Natural killer cell treated with Interleukin-12 subunit alpha and Interleukin-12 subunit beta and Interleukin-15 and Interleukin-18, amount 100 ng/mL, for 72 hours (primary cell): ENCODE measurements at regions not wholly inside any gene's neighbourhood (a gene's known extent, or its start where the extent isn't known, plus 50 kb on each side); places are given as distances from the start of the nearest gene placed in this dataset.
"Not testable (repeated sequence)": the region's sequence is repeated elsewhere in the genome, so short reads cannot be mapped to it uniquely, and the experiment has no call there.

Experiments used
- ATAC-seq, 2 donors: fragments of 150-1000 bp; cut with Tn5 transposase in 1 of 2; sonication (Bioruptor Pico), chemical (Tn5 transposase) in 1 of 2; 2 replicates each; pipeline ENCODE4 v1.10.0; 2021
- DNase-seq: peaks from one replicate; pipeline ENCODE4 v3.0.0; 2022; ENCODE audit warnings: low spot score
- H3K27ac Mint-ChIP-seq, 2 donors: 1 replicate in 1 of 2; 2 replicates in 1 of 2; pipeline ENCODE4 v1.8.0; 2022; ENCODE audit warnings: mixed read lengths in 2 of 2, mild to moderate bottlenecking in 1 of 2, moderate library complexity in 1 of 2
- H3K27me3 Mint-ChIP-seq, 2 donors: 1 replicate in 1 of 2; 2 replicates in 1 of 2; pipeline ENCODE4 v1.8.0; 2022; ENCODE audit warnings: mixed read lengths in 2 of 2
- H3K36me3 Mint-ChIP-seq: one replicate; pipeline ENCODE4 v1.8.0; 2022; ENCODE audit warnings: mixed read lengths
- H3K4me1 Mint-ChIP-seq, 2 donors: 1 replicate in 1 of 2; 2 replicates in 1 of 2; pipeline ENCODE4 v1.8.0; 2022; ENCODE audit warnings: low read depth in 2 of 2, mixed read lengths in 2 of 2, mild to moderate bottlenecking in 1 of 2
- H3K4me3 Mint-ChIP-seq: one replicate; pipeline ENCODE4 v1.8.0; 2022; ENCODE audit warnings: mixed read lengths
- H3K9me3 Mint-ChIP-seq: 2 replicates; pipeline ENCODE4 v1.8.0; 2022; ENCODE audit warnings: mixed read lengths

DNA sequence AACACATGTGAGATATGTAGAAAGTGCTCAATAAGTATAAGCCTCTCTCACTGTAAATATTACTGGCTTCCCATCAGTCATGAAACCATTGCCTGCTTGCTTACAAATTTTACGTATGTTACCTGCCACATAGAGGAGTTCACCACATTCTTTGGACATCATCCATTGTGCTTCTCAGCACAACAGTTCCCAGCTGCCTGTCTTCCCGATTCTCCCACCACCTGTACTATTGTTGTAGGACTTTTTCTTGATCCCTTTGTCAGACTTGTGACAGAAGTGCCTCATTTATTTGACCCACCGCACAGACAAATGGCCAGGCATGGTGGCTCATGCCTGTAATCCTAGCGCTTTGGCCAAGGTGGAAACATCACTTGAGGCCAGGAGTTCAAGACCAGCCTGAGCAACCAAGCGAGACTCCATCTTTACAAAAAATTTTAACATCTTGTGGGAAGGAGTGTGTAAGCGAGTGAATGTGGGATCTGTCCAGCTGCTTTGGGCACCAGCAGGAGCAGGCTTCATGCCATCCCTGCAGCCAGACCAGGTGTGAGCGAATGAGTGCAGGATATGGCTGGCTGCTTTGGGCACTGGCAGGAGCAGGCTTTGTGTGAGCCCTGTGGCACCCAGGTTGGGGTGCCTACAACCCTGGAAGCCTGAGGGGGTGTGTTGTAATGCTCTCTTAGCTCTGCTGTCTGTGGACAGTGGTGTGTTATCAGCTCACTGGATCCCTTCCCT, 139.9 kb upstream of the ELL2 start:
- peaks cover 6% of the 10 kb centered on the region for H3K36me3 Mint-ChIP-seq
- no peak overlapping the region for H3K4me3 Mint-ChIP-seq
- no peaks in the 10 kb centered on the region for H3K4me1 Mint-ChIP-seq
- no peak overlapping the region for H3K27ac Mint-ChIP-seq
- ATAC-seq, result no peak
- no peaks in the 10 kb centered on the region for H3K9me3 Mint-ChIP-seq
- peaks cover 0 to 7% of the 10 kb centered on the region in 2 donors for H3K27me3 Mint-ChIP-seq
- DNase-seq, result no peak

DNA sequence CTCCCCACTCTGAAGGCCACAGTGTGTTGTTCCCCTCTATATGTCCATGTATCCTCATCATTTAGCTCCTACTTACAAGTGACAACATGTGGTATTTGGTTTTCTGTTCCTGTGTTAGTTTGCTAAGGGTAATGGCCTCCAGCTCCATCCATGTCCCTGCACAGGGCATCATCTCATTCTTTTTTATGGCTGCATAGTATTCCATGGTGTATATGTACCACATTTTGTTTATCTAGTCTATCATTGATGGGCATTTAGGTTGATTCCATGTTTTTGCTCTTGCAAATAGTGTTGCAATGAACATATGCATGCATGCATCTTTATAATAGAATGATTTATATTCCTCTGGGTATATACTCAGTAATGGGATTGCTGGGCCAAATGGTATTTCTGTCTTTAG, 135.8 kb upstream of the ELL2 start:
- H3K36me3 Mint-ChIP-seq, H3K9me3 Mint-ChIP-seq, DNase-seq, H3K4me3 Mint-ChIP-seq, H3K27me3 Mint-ChIP-seq, H3K4me1 Mint-ChIP-seq, ATAC-seq, H3K27ac Mint-ChIP-seq: not testable (repeated sequence)

DNA sequence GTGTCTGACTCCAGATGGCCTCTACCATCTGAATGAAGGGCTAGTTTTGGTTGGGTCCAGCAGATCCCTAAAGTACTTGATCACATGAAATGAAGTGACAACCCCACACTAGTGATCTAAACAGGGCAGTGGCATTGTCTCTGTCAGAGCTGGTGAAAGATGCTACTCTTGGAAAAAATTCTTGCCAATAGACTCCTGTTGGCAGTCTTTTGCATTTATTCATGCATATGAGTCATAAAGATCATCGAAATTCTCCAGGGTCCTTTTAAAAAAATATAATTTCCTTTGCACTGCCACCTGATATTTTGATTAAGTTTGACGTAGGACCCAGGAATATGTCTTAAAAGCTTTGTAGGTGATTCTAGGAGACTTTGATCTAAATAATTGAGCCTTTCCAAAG, 135.1 kb upstream of the ELL2 start:
- H3K27ac Mint-ChIP-seq, result no peak overlapping the region
- no peaks in the 10 kb centered on the region for H3K9me3 Mint-ChIP-seq
- peaks cover 0 to 2% of the 10 kb centered on the region in 2 donors for H3K27me3 Mint-ChIP-seq

DNA sequence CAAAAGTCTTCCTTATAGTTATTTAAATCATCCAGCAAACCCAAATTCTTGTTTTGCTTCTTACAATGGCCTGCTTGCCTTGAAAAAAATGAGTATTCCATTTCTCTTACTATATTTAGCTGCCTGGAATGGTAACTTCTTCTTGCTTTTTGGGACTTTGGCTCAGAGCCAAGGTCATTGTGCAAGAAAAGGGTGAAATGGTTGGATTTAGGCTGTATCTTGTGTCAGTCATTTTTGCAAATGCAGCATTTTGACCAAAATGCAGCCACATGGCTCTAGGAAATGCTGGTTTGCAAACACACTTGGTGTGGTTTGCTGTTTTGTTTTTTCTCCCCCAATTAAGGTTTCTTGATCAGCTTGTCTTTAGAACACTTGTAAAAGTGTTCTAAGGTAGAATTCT, 133.3 kb upstream of the ELL2 start:
- no peaks in the 10 kb centered on the region for H3K27me3 Mint-ChIP-seq
- H3K36me3 Mint-ChIP-seq, result no peaks in the 10 kb centered on the region
- H3K4me1 Mint-ChIP-seq, result no peaks in the 10 kb centered on the region
- H3K4me3 Mint-ChIP-seq, result no peak overlapping the region
- DNase-seq (no peak), ATAC-seq (no peak)
- no peaks in the 10 kb centered on the region for H3K9me3 Mint-ChIP-seq
- no peak overlapping the region for H3K27ac Mint-ChIP-seq

More for the DNA sequence above, 135.1 kb upstream of the ELL2 start:
- Mint-ChIP-seq H3K36me3 (no peaks in the 10 kb centered on the region), H3K4me3 (no peak overlapping the region), H3K4me1 (no peaks in the 10 kb centered on the region)
- no peak for ATAC-seq
- DNase-seq, result no peak

DNA sequence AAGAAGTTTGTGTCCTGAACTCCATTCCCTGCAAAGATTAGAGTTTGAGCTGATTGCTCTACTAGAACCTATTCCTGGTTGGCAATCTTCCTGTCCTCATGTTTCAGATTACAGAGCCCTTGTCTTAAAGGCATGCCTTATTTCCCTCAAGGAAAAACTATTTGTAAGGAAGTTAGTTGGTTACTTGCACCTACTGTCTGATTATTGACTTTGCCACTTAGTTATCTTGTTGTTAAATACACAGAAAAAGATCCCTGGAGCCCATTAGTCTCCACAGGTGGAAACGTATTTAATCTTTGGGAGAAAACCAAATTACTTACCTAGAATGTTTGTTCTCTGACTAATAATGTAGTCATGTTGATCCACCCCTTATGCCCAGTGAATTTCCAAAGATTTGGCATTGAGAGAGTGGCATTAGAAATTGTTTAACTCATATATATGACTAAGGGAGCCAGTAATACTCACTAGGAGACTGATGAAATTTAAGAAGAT, 132.3 kb upstream of the ELL2 start:
- no peak for ATAC-seq
- Mint-ChIP-seq H3K27ac (no peak overlapping the region), H3K4me3 (no peak overlapping the region), H3K36me3 (no peaks in the 10 kb centered on the region), H3K4me1 (no peaks in the 10 kb centered on the region), H3K9me3 (no peaks in the 10 kb centered on the region), H3K27me3 (no peaks in the 10 kb centered on the region)
- no peak for DNase-seq

DNA sequence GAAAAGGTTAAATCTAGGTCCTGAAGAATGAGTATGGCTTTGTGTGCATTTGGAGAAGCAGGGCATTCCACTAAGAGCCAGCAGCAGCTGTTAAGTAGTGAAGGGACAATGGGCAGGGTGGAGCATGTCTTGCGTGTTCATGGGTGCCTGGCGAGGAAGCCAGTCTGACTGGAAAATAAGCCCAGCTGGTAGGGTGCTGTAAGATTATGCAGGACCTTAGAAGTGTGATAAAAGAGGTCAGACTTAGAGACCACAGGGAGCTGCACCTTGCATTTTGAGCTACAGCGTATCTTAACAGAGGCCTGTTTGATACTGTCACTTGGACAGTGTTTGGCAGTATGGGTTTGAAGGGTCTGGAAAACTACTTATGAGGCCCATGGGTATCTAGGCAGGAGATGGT, 131.7 kb upstream of the ELL2 start:
- Mint-ChIP-seq H3K9me3 (no peaks in the 10 kb centered on the region), H3K4me3 (no peak overlapping the region), H3K27me3 (no peaks in the 10 kb centered on the region), H3K36me3 (no peaks in the 10 kb centered on the region), H3K4me1 (no peaks in the 10 kb centered on the region), H3K27ac (no peak overlapping the region)
- ATAC-seq (no peak), DNase-seq (no peak)

DNA sequence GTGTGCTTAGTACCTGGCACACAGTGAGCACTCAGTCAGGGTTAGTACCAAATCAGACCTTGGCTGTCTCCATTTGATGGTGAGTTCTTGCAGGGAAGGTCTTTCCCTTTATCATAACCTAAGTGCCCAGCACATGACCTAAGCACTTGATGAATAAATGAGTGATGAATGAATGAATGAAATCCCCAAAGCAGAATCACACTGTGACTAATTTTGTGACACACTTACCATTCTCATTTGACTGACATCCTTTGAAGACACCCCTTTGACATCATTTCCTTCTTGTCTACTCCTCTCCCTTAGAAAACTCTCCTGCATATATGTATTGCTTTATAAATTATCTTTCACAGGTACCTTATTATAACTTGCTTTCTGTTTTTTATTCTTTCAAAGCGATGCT, 130.2 kb upstream of the ELL2 start:
- no peaks in the 10 kb centered on the region for H3K9me3 Mint-ChIP-seq
- peak in 1 of 2 donors; percentile 48 for ATAC-seq

DNA sequence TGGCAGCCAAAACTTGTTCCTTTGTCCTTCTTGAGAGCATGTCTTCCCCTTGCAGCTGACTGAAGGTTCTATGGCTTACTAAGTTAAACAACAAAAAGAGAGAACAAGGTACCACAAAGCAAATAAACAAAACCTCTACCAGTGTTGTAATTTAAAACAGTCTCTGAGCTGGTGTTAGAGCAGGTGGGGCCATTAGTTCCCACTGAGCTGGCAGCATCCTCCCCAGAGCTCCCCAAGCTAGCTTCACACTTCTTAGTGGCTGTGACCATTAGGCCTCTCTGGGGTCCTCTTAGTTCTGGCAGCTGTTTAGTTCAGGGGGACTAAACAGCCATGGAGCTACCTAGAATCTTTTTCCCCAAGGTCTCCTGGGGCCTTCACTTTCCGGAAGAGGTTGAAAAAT, 128.6 kb upstream of the ELL2 start:
- Mint-ChIP-seq H3K4me3 (no peak overlapping the region), H3K36me3 (no peaks in the 10 kb centered on the region), H3K27ac (no peak overlapping the region), H3K9me3 (no peaks in the 10 kb centered on the region), H3K27me3 (no peaks in the 10 kb centered on the region), H3K4me1 (no peaks in the 10 kb centered on the region)
- DNase-seq, result no peak
- no peak for ATAC-seq

More for the DNA sequence above, 130.2 kb upstream of the ELL2 start:
- H3K4me3 Mint-ChIP-seq, result no peak overlapping the region
- H3K36me3 Mint-ChIP-seq, result no peaks in the 10 kb centered on the region
- DNase-seq, result no peak
- no peaks in the 10 kb centered on the region for H3K27me3 Mint-ChIP-seq
- no peak overlapping the region for H3K27ac Mint-ChIP-seq
- H3K4me1 Mint-ChIP-seq, result no peaks in the 10 kb centered on the region

DNA sequence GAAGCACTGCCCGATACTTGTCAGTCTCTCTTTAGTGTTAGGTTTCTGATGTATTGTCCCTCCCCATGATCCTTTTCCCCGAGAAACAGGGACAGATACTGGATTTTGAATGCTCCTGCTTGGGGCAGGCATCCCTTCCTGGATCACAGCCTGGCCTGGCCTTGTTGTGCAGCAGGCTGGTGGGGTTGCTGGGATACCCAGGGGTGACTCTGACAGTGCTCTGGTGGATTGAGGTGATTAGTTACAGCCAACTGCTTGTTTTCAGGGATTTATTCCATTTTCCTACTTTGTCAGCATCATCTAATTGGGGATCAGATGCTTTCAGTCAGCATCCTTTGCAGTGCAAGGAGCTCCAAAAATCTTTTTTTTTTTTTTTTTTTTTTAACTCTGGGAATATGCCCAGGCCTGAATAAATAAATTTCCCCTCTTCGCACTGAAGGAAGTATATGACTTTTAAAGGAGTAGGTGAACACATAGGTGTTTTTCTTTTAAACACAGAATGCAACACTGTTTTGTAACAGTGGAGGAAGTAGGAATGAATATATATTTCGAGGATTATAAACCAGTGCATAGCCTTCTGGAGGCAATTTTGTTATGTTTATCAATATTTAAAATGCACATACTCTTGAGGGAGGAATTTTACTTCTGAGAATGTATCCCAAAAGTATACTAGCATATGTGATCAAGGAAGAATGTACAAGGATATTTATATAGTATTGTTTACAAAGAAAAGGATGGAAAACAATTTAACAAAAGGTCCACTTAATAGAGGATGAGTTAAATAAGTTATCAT, 127.3 kb upstream of the ELL2 start:
- H3K9me3 Mint-ChIP-seq, result no peaks in the 10 kb centered on the region
- H3K36me3 Mint-ChIP-seq, result no peaks in the 10 kb centered on the region
- no peak overlapping the region for H3K4me3 Mint-ChIP-seq
- no peak for ATAC-seq
- DNase-seq, result no peak
- H3K4me1 Mint-ChIP-seq, result no peaks in the 10 kb centered on the region
- no peak overlapping the region for H3K27ac Mint-ChIP-seq
- peaks cover 0 to 7% of the 10 kb centered on the region in 2 donors for H3K27me3 Mint-ChIP-seq

DNA sequence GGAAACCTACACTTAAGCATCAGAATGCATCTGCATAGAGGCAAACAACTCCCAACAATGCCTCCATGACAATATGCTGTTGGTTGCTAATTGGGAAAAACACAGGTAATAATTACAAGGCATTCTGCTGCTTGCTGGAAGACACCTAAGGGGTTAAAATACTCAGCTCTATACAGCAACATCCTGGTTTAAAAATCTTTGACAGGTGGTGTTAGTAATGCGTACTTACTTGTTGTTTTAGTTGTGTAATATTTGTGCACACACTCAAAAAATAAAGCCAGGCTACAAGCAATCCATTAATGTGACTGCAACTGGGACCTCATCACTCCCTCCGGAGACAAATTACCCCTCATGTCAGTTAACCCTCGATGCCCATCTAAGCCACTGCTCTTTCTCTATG, 126.3 kb upstream of the ELL2 start:
- peaks cover 0 to 13% of the 10 kb centered on the region in 2 donors for H3K27me3 Mint-ChIP-seq
- ATAC-seq (no peak), DNase-seq (no peak)
- no peak overlapping the region for H3K4me3 Mint-ChIP-seq
- H3K4me1 Mint-ChIP-seq, result peaks cover 3 to 4% of the 10 kb centered on the region in 2 donors
- no peak overlapping the region for H3K27ac Mint-ChIP-seq
- H3K9me3 Mint-ChIP-seq, result no peaks in the 10 kb centered on the region
- no peaks in the 10 kb centered on the region for H3K36me3 Mint-ChIP-seq

DNA sequence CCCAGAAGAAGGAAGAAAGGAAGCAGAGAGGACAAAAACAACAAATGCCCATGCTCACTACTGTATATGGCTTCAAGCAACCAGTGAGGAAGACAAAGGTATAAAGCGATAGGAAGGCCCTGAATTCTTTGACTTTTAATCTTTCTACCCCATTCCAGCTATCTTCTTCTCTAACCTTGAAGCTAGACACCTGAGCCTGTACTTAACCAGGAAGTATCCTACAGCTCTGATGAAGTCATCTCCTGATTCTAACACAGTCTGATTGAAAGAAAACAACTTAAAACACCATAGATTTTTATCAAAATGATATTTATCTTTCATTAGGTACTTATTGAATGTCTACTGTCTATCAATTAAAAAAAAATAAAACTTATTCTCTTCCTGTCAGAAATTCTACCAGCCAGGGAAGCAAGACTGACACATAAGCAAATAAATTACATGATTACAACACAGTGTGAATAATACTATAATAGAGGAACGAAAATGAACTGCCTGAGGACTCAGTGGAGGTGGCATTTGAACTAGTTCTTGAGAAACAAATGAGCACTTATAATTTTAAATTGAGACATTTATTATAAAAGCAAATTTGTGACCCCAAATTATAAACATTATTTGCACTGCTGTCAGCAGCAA, 123.3 kb upstream of the ELL2 start:
- no peak for ATAC-seq
- H3K27ac Mint-ChIP-seq, result no peak overlapping the region
- H3K4me1 Mint-ChIP-seq, result peaks cover 13 to 17% of the 10 kb centered on the region in 2 donors
- no peak for DNase-seq
- no peak overlapping the region for H3K4me3 Mint-ChIP-seq
- peaks cover 0 to 18% of the 10 kb centered on the region in 2 donors for H3K27me3 Mint-ChIP-seq
- no peaks in the 10 kb centered on the region for H3K36me3 Mint-ChIP-seq
- H3K9me3 Mint-ChIP-seq, result no peaks in the 10 kb centered on the region

DNA sequence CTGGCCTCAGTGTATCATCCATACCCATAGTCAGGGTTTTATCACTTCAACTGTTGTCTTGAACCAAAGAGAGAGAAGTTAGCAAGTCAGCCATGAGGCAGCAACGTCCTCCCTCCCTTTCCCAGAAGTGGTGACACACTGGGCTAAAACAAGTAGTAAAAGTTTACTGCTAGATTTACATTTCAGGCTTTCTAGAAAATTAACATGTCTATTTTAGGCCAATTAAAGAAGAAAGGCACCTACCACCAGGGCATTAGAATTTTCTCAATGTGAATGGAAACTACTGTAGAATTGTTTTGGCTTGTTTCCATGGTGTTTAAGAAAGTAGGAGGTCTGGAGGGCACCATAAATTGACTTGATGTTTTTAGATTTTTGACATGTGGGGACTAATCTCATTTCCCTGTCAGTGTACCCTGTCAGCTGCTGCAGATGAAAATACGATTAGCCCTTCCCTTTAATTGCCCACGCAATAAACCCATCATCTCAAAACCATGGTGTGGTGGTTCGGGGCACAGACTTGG, 121.8 kb upstream of the ELL2 start:
- Mint-ChIP-seq H3K36me3 (no peaks in the 10 kb centered on the region), H3K9me3 (no peaks in the 10 kb centered on the region), H3K27me3 (peaks cover 0 to 18% of the 10 kb centered on the region in 2 donors), H3K27ac (peak overlapping the region; percentile 42 to 67), H3K4me3 (peak overlapping the region; percentile 23), H3K4me1 (peaks cover 21 to 26% of the 10 kb centered on the region in 2 donors)
- DNase-seq (no peak), ATAC-seq (no peak)

DNA sequence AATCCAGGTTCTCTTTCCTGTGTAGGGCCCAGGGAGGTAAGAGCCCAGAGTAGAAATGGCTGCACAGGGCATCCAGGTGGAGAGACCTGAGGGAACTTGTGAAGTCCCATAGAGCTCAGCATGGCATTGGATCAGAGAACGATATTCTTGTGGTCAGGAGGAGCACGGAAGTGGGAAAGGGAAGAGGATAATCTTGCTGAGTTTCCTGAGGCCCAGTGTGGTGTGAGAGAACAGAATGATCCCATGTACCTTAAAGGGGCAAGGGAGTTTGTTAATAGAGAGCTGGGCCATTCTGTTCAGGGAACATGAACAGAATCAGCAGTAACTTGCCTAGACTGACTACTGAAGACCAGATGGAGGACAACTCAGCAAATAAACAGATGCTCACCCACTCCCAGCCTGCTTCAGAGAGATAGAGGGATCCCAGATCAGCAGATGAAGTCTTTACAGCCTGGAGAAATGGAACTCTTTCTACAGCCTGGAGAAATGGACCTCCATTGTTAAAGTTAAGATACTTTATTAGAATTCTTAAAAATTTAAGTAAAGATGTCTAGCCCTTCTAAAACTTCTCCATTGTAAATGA, 119.7 kb upstream of the ELL2 start:
- H3K27me3 Mint-ChIP-seq, result peaks cover 6 to 20% of the 10 kb centered on the region in 2 donors
- peaks cover 26 to 31% of the 10 kb centered on the region in 2 donors for H3K4me1 Mint-ChIP-seq
- no peak for DNase-seq
- peaks cover 4% of the 10 kb centered on the region for H3K36me3 Mint-ChIP-seq
- H3K4me3 Mint-ChIP-seq, result no peak overlapping the region
- ATAC-seq, result no peak
- H3K9me3 Mint-ChIP-seq, result no peaks in the 10 kb centered on the region
- peak overlapping the region; percentile 23 to 70 for H3K27ac Mint-ChIP-seq
